ENCODE measurements at regions not wholly inside any gene's neighbourhood (a gene's known extent, or its start where the extent isn't known, plus 50 kb on each side); places are given as distances from the start of the nearest gene placed in this dataset.

GRCh38 chr7:131624536-131624935 lies 68.1 kb upstream of the PODXL start:
- no peaks in the 10 kb centered on the region for H3K79me2 ChIP-seq (ENCODE audit: control insufficient read depth, low read length)
- no peaks in the 10 kb centered on the region for H3K9me3 ChIP-seq (ENCODE audit: control insufficient read depth, insufficient read depth, low read length)
- no peak overlapping the region for H3K27ac ChIP-seq (ENCODE audit: low read depth, low read length)
- H3K4me3 ChIP-seq (ENCODE audit: low read length): no peak overlapping the region
- H4K20me1 ChIP-seq (ENCODE audit: control insufficient read depth, insufficient read depth, low read depth, low read length): no peaks in the 10 kb centered on the region
- no peaks in the 10 kb centered on the region for H3K27me3 ChIP-seq (ENCODE audit: control insufficient read depth, low read length)
- H3K36me3 ChIP-seq (ENCODE audit: control insufficient read depth, low read length): no peaks in the 10 kb centered on the region
- H3K4me1 ChIP-seq (ENCODE audit: control insufficient read depth, low read length): no peaks in the 10 kb centered on the region
- TF ChIP-seq CTCF (IDR thresholded peaks at IDR 0.05; ENCODE audit: low read depth, low read length, poor library complexity, severe bottlenecking) (no peak), EZH2phosphoT487 (IDR thresholded peaks at IDR 0.05; ENCODE audit: borderline replicate concordance, low read length) (no peak)
- H3K4me2 ChIP-seq (ENCODE audit: low read length): no peak overlapping the region
- H3K9me2 ChIP-seq (replicated peaks; ENCODE audit: control insufficient read depth, low read length): no peaks in the 10 kb centered on the region
- no peaks in the 10 kb centered on the region for H3F3A ChIP-seq (ENCODE audit: control insufficient read depth, insufficient read depth)

- H3K27ac ChIP-seq (ENCODE audit: low read depth, low read length): no peak overlapping the region
- no peak overlapping the region for H3K4me3 ChIP-seq (ENCODE audit: low read length)
- H3F3A ChIP-seq (ENCODE audit: control insufficient read depth, insufficient read depth): no peaks in the 10 kb centered on the region
- H3K9me2 ChIP-seq (replicated peaks; ENCODE audit: control insufficient read depth, low read length): no peaks in the 10 kb centered on the region
- no peak overlapping the region for H3K4me2 ChIP-seq (ENCODE audit: low read length)
- H3K9me3 ChIP-seq (ENCODE audit: control insufficient read depth, insufficient read depth, low read length): no peaks in the 10 kb centered on the region
- H3K27me3 ChIP-seq (ENCODE audit: control insufficient read depth, low read length): no peaks in the 10 kb centered on the region
- no peaks in the 10 kb centered on the region for H3K36me3 ChIP-seq (ENCODE audit: control insufficient read depth, low read length)
- H3K4me1 ChIP-seq (ENCODE audit: control insufficient read depth, low read length): no peaks in the 10 kb centered on the region
- H4K20me1 ChIP-seq (ENCODE audit: control insufficient read depth, insufficient read depth, low read depth, low read length): no peaks in the 10 kb centered on the region
- no peak for TF ChIP-seq CTCF (IDR thresholded peaks at IDR 0.05; ENCODE audit: low read depth, low read length, poor library complexity, severe bottlenecking)
- TF ChIP-seq EZH2phosphoT487 (IDR thresholded peaks at IDR 0.05; ENCODE audit: borderline replicate concordance, low read length): no peak
- no peaks in the 10 kb centered on the region for H3K79me2 ChIP-seq (ENCODE audit: control insufficient read depth, low read length)
Measured at GRCh38 chr7:131623154-131623553, 66.7 kb upstream of the PODXL start.

- no peaks in the 10 kb centered on the region for H3K9me3 ChIP-seq (ENCODE audit: control insufficient read depth, insufficient read depth, low read length)
- no peaks in the 10 kb centered on the region for H3F3A ChIP-seq (ENCODE audit: control insufficient read depth, insufficient read depth)
- H3K36me3 ChIP-seq (ENCODE audit: control insufficient read depth, low read length): no peaks in the 10 kb centered on the region
- no peak overlapping the region for H3K4me3 ChIP-seq (ENCODE audit: low read length)
- no peak overlapping the region for H3K27ac ChIP-seq (ENCODE audit: low read depth, low read length)
- no peaks in the 10 kb centered on the region for H4K20me1 ChIP-seq (ENCODE audit: control insufficient read depth, insufficient read depth, low read depth, low read length)
- no peak overlapping the region for H3K4me2 ChIP-seq (ENCODE audit: low read length)
- H3K9me2 ChIP-seq (replicated peaks; ENCODE audit: control insufficient read depth, low read length): no peaks in the 10 kb centered on the region
- H3K4me1 ChIP-seq (ENCODE audit: control insufficient read depth, low read length): no peaks in the 10 kb centered on the region
- no peak for TF ChIP-seq CTCF (IDR thresholded peaks at IDR 0.05; ENCODE audit: low read depth, low read length, poor library complexity, severe bottlenecking)
- TF ChIP-seq EZH2phosphoT487 (IDR thresholded peaks at IDR 0.05; ENCODE audit: borderline replicate concordance, low read length): no peak
- no peaks in the 10 kb centered on the region for H3K27me3 ChIP-seq (ENCODE audit: control insufficient read depth, low read length)
- no peaks in the 10 kb centered on the region for H3K79me2 ChIP-seq (ENCODE audit: control insufficient read depth, low read length)
Measured at GRCh38 chr7:131621652-131622051, 65.2 kb upstream of the PODXL start.
